ENCODE measurements at regions not wholly inside any gene's neighbourhood (a gene's known extent, or its start where the extent isn't known, plus 50 kb on each side); places are given as distances from the start of the nearest gene placed in this dataset.

- TF ChIP-seq RXRA (IDR thresholded peaks at IDR 0.05; ENCODE audit: insufficient read depth, low read depth, low read length): no peak
- no peak for TF ChIP-seq ATF3 (IDR thresholded peaks at IDR 0.05; ENCODE audit: insufficient read depth, low read depth, low read length)
- TF ChIP-seq USF2 (IDR thresholded peaks at IDR 0.05; ENCODE audit: low read length): no peak
- TF ChIP-seq POLR2A (IDR thresholded peaks at IDR 0.05; ENCODE audit: control extremely low read depth in 1 of 2, low read depth in 2 of 2, low read length in 2 of 2): no peak
Measured at GRCh38 chr12:115001571-115002180, 317.7 kb upstream of the TBX3 start (continued).

Data from H1 (cell line).